Small intestine (tissue), 7 donors: ENCODE measurements at regions not wholly inside any gene's neighbourhood (a gene's known extent, or its start where the extent isn't known, plus 50 kb on each side); places are given as distances from the start of the nearest gene placed in this dataset.

Experiments used
- DNase-seq, 2 donors: peaks; one replicate each; pipeline versions ENCODE4 v3.0.0 to v3.0.0-alpha.2; 2013
- FAIRE-seq: peaks from 2 replicates; lab custom pipeline; 2012; peaks lifted over from hg19 to GRCh38; lab: Jason Lieb, UNC
- H3K27ac ChIP-seq, 3 donors: one replicate each; pipeline ENCODE4 v1.5.1; 2013; ENCODE audit warnings: low read length in 2 of 3, mild to moderate bottlenecking in 2 of 3, control low read depth in 1 of 3, inconsistent platforms in 1 of 3, low read depth in 1 of 3, moderate library complexity in 1 of 3
- H3K27me3 ChIP-seq, 3 donors: one replicate each; pipeline ENCODE4 v1.6.1; 2013; ENCODE audit warnings: low read length in 3 of 3, inconsistent platforms in 1 of 3; ENCODE audit not compliant: control insufficient read depth in 3 of 3, insufficient read depth in 3 of 3
- H3K36me3 ChIP-seq, 3 donors: one replicate each; pipeline ENCODE4 v1.6.1; 2013; ENCODE audit warnings: low read length in 3 of 3, inconsistent platforms in 1 of 3, low read depth in 1 of 3, mild to moderate bottlenecking in 1 of 3, moderate library complexity in 1 of 3; ENCODE audit not compliant: control insufficient read depth in 3 of 3, insufficient read depth in 2 of 3
- H3K4me1 ChIP-seq, 3 donors: one replicate each; pipeline ENCODE4 v1.6.1; 2013; ENCODE audit warnings: low read length in 2 of 3, inconsistent platforms in 1 of 3, low read depth in 1 of 3, mild to moderate bottlenecking in 1 of 3, moderate library complexity in 1 of 3; ENCODE audit not compliant: control insufficient read depth in 3 of 3, insufficient read depth in 2 of 3
- H3K4me3 ChIP-seq, 3 donors: one replicate each; pipeline ENCODE4 v1.5.1; 2013; ENCODE audit warnings: low read length in 3 of 3, control low read depth in 1 of 3, inconsistent platforms in 1 of 3, low read depth in 1 of 3, mild to moderate bottlenecking in 1 of 3, moderate library complexity in 1 of 3
- H3K9me3 ChIP-seq, 2 donors: one replicate each; pipeline ENCODE4 v1.6.1; 2013; ENCODE audit warnings: low read depth in 1 of 2, low read length in 1 of 2; ENCODE audit not compliant: control insufficient read depth in 2 of 2, insufficient read depth in 1 of 2
- WGBS, 3 donors: extraction: QIAGEN DNeasy Blood & Tissue Kit; methylation state at CpG; one replicate each; pipeline ENCODE4 v1.1.7; 2013; 5-methylcytosine and 5-hydroxymethylcytosine counted together
- donor health status: healthy with polysubstance abuse.
- donor health status: control.
- donor health status: control.
- donor health status: Bipolar disorder and iron deficiency.
- donor health status: healthy.

DNA sequence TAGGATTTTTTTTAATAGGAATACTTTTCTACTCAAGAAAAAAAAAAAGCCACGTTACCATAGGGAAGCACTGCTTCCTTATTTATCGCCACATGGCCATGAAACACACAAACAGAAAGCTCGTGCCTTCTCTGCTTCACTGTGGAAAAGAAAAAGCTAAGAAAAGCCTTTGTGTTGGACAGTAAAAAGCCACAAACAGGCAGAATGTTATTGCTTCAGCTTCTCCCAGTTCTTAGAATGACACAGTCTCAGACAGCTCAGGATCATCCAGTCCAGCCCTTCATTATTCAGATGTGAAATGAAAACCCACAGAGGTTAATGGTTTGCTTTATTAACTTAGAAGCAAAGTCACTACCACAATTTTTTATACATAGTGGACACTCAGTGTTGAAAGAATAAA lies 181.6 kb upstream of the NOCT start:
- H3K9me3 ChIP-seq: peaks cover 0 to 4% of the 10 kb centered on the region in 2 donors
- FAIRE-seq: no peak
- WGBS, 3 donors: 48 to 58% (median 53%) methylated on average over 3 of the region's 3 CpGs
- no peak overlapping the region for H3K27ac ChIP-seq
- no peaks in the 10 kb centered on the region for H3K27me3 ChIP-seq
- DNase-seq: no peak
- no peaks in the 10 kb centered on the region for H3K36me3 ChIP-seq
- peaks cover 0 to 2% (median 0%) of the 10 kb centered on the region in 3 donors for H3K4me1 ChIP-seq
- H3K4me3 ChIP-seq: no peak overlapping the region

DNA sequence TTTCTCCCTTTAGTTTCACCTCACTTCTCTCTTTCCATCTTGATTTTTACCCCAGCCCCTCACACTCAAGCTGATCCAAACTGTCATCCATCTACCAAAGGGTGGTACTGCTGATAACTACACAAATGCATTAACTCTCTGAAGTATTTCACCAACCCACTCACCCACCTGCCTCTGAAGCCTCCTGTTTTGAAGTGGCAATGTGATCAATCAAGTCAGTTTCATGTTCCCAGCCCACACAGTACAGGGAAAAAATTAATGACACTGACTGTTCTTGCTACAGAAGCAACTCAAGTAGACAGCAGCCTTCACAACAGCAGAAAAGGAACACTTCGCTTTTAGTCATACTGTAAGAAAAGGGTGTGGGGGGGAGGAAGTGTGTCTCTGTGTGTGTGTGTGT lies 183.0 kb upstream of the NOCT start:
- Histone ChIP-seq H3K27ac (no peak overlapping the region), H3K9me3 (peaks cover 0 to 4% of the 10 kb centered on the region in 2 donors), H3K36me3 (no peaks in the 10 kb centered on the region), H3K4me3 (no peak overlapping the region), H3K27me3 (no peaks in the 10 kb centered on the region), H3K4me1 (peaks cover 0 to 2% (median 0%) of the 10 kb centered on the region in 3 donors)
- no peak for FAIRE-seq
- DNase-seq: no peak
- 84 to 100% (median 86%) methylated on average over 1 of the region's 1 CpG for WGBS, 3 donors

DNA sequence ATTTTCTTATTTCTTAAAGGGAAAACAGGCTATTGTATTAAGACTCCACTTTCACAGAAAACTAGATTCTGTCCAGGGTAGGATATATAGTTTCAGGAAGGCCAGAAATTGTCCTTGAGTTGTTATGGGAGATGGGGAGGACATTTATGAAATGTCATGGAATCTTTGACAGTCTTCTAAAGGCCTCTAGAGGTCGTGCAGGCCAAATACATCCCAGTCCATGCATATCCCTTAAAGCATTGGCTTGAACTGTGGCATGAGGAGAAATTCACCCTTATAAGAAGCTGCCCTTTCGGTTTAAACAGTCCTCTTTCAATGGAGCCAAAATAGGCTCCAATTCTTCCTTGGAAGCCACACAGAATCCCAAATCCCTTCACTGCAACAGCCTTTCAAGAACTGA lies 183.6 kb upstream of the NOCT start:
- FAIRE-seq (no peak), DNase-seq (no peak)
- Histone ChIP-seq H3K9me3 (peaks cover 0 to 4% of the 10 kb centered on the region in 2 donors), H3K4me3 (no peak overlapping the region), H3K27ac (no peak overlapping the region), H3K27me3 (no peaks in the 10 kb centered on the region), H3K4me1 (peaks cover 0 to 2% (median 0%) of the 10 kb centered on the region in 3 donors), H3K36me3 (no peaks in the 10 kb centered on the region)
- WGBS, 3 donors: 52 to 70% (median 59%) methylated on average over 2 of the region's 2 CpGs

DNA sequence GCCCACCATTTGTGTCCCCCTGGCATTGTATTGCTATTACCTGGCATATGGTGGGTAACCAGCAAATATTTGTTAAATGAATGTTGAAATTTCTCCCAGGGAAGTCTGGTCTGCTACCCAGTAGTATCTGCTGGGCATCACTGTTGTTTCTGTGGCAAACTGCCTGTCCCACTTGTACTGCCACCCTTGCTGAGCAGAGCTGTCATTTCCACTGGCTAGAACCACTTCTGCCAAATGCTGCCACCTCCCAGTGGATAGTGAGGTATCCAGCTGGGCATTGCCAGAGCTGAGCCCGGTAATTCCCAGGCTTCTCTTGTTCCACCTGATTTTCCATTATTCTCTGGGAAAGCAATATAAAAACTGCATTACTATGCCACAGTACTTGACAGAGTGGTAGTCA lies 186.7 kb upstream of the NOCT start:
- H3K4me1 ChIP-seq: no peaks in the 10 kb centered on the region
- H3K4me3 ChIP-seq: no peak overlapping the region
- no peaks in the 10 kb centered on the region for H3K36me3 ChIP-seq
- FAIRE-seq (no peak), DNase-seq (no peak)
- WGBS, 3 donors: 90 to 94% (median 93%) methylated on average over 1 of the region's 1 CpG
- H3K27ac ChIP-seq: no peak overlapping the region
- no peaks in the 10 kb centered on the region for H3K27me3 ChIP-seq
- peaks cover 0 to 4% of the 10 kb centered on the region in 2 donors for H3K9me3 ChIP-seq

DNA sequence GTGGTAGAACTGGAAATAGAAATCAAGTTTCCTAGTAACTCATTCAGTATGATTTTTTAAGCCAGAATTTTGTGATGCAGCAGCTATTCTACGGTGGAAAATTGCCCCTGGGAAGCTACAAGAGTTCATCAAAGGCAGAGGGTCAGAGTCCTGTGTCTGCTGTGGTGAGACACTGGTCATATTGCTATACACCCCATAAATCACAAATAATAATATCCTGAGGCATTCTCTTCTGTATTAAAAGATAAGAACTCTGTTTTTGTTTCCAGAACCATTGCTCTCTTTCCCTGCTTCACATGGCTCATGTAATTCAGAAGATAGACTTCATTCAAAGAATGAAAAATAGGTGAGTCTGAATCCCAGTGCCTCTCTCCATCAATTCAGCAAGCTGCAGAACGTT lies 188.8 kb upstream of the NOCT start:
- DNase-seq (no peak), FAIRE-seq (no peak)
- Histone ChIP-seq H3K9me3 (no peaks in the 10 kb centered on the region), H3K4me3 (no peak overlapping the region), H3K27ac (no peak overlapping the region), H3K27me3 (no peaks in the 10 kb centered on the region), H3K36me3 (no peaks in the 10 kb centered on the region), H3K4me1 (no peaks in the 10 kb centered on the region)
- 22 to 45% (median 24%) methylated on average over 2 of the region's 2 CpGs for WGBS, 3 donors

DNA sequence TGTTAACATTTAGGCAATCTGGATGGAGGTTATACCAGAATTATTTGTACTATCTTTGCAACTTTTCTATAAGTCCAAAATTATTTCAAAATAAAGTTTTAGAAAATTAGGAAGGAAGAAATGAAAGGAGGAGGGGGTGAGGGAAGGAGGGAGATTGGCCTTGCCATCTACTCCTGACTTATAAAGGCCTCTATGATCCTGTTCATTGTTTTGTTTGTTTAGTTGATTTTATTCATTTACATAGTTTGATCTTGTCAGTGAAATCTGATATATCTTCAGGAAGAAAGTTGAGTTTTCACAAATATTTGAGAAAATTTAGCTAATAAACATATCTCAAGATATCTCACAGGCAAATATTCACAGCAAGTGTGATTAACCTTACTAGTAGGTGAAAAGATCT lies 189.3 kb upstream of the NOCT start:
- Histone ChIP-seq H3K27me3 (no peaks in the 10 kb centered on the region), H3K9me3 (no peaks in the 10 kb centered on the region), H3K27ac (no peak overlapping the region), H3K4me3 (no peak overlapping the region), H3K36me3 (no peaks in the 10 kb centered on the region), H3K4me1 (no peaks in the 10 kb centered on the region)
- DNase-seq (no peak), FAIRE-seq (no peak)

DNA sequence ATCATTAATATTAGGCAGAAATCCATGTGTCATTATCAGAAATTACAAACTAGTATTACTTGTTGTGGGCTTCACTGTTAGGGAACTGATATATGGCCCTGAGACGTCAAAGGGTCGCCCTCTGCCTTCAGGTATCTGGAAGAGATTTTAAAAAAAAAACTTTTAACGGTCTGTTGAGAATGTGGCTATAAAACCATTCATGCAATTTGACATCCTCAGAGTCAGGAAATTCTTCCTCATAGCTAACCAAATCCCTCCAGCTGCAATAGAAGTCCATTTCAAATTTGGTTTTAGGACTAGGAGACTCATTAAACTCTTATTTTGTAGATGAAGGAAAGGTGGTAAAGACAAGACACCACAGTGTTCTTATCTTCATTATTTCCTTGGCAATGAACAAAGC lies 194.2 kb upstream of the NOCT start:
- no peak overlapping the region for H3K27ac ChIP-seq
- H3K9me3 ChIP-seq: no peaks in the 10 kb centered on the region
- no peak overlapping the region for H3K4me3 ChIP-seq
- DNase-seq (no peak), FAIRE-seq (no peak)
- H3K27me3 ChIP-seq: no peaks in the 10 kb centered on the region
- no peaks in the 10 kb centered on the region for H3K4me1 ChIP-seq
- WGBS, 3 donors: 36 to 58% (median 46%) methylated on average over 3 of the region's 3 CpGs
- no peaks in the 10 kb centered on the region for H3K36me3 ChIP-seq

DNA sequence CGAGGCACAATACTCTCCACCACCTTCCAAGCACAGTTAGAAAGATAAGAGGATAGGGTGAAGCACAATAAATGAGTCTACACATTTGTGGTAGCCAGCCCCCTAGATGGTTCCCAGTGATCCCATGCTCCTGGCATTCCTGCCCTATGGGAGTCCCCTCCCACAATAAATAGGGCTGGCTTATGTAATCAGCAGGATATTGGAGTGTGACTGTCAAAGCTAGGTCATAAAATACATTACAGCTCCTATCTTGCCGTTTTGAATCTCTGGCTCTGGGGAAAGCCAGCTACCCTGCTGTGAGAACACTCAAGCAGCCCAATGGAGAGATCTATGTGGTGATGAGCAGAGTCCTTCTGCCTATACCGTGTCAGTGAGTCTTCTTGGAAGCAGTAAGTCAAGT lies 198.7 kb upstream of the NOCT start:
- H3K4me3 ChIP-seq: no peak overlapping the region
- no peak for FAIRE-seq
- H3K27ac ChIP-seq: no peak overlapping the region
- H3K4me1 ChIP-seq: no peaks in the 10 kb centered on the region
- H3K9me3 ChIP-seq: no peaks in the 10 kb centered on the region
- DNase-seq: peak in 1 of 2 donors; percentile 42
- WGBS, 3 donors: 30 to 38% (median 35%) methylated on average over 3 of the region's 3 CpGs
- no peaks in the 10 kb centered on the region for H3K27me3 ChIP-seq
- H3K36me3 ChIP-seq: no peaks in the 10 kb centered on the region

DNA sequence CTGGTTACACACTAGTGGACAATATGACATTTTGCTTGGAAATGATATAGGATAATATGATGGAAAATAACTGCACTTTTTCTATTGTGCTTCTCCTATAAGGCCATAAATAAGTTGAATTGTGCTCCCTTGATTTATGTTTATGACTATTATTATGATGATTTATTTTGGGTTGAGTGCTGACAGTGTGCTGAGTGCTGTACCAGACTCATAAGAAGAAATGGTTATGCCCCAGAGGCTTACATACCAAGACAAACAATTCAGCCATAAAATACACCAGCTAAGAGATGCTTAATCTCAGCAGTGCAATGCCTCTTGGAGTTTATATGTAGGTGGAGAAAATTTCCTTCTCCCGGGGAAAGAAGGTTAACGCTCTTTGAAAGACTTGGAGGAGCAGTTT lies 199.8 kb upstream of the NOCT start:
- no peak for FAIRE-seq
- DNase-seq: no peak
- Histone ChIP-seq H3K27ac (no peak overlapping the region), H3K36me3 (no peaks in the 10 kb centered on the region), H3K27me3 (no peaks in the 10 kb centered on the region), H3K4me1 (no peaks in the 10 kb centered on the region), H3K9me3 (no peaks in the 10 kb centered on the region), H3K4me3 (no peak overlapping the region)
- WGBS, 3 donors: 74 to 88% (median 81%) methylated on average over 2 of the region's 2 CpGs
